Tibial nerve (tissue), 4 donors: ENCODE measurements at regions not wholly inside any gene's neighbourhood (a gene's known extent, or its start where the extent isn't known, plus 50 kb on each side); places are given as distances from the start of the nearest gene placed in this dataset.

ENCODE experiments used
- DNase-seq, 2 donors: peaks; one replicate each; pipeline ENCODE4 v3.0.0-alpha.2; 2019; ENCODE audit warnings: low spot score in 2 of 2
- H3K27ac ChIP-seq, 4 donors: fragments of 200-600 bp; sonication (generic) in 3 of 4; one replicate each; pipeline ENCODE4 v1.5.1; 2017 to 2019; ENCODE audit warnings: mild to moderate bottlenecking in 1 of 4
- H3K27me3 ChIP-seq, 2 donors: fragments of 200-600 bp; sonication (generic) in 1 of 2; one replicate each; pipeline versions ENCODE4 v1.5.1 to v1.6.0; 2017 to 2019
- H3K36me3 ChIP-seq, 3 donors: fragments of 200-600 bp; sonication (generic); one replicate each; pipeline ENCODE4 v1.5.1; 2018 to 2019
- H3K4me1 ChIP-seq, 4 donors: fragments of 200-600 bp; sonication (generic) in 3 of 4; one replicate each; pipeline ENCODE4 v1.5.1; 2017 to 2019
- H3K4me3 ChIP-seq, 4 donors: fragments of 200-600 bp; sonication (generic) in 3 of 4; one replicate each; pipeline ENCODE4 v1.5.1; 2017 to 2019; ENCODE audit warnings: mild to moderate bottlenecking in 1 of 4, moderate library complexity in 1 of 4
- H3K9me3 ChIP-seq, 4 donors: fragments of 200-600 bp; sonication (generic) in 3 of 4; one replicate each; pipeline ENCODE4 v1.5.1; 2017 to 2019
- EP300 ChIP-seq, 2 donors: sonication (generic); formaldehyde crosslinking; IDR thresholded peaks; one replicate each; pipeline ENCODE4 v1.6.1; 2017; ENCODE audit warnings: antibody characterized with exemption in 2 of 2, mild to moderate bottlenecking in 1 of 2
- POLR2A ChIP-seq, 2 donors: fragments of 450-650 bp; IDR thresholded peaks; one replicate each; pipeline ENCODE4 v1.6.1; 2017; ENCODE audit warnings: antibody characterized with exemption in 2 of 2, mild to moderate bottlenecking in 2 of 2, moderate library complexity in 2 of 2
- WGBS, 2 donors: methylation state at CpG; one replicate each; pipeline ENCODE4 v1.1.5; 2018; 5-methylcytosine and 5-hydroxymethylcytosine counted together
- TF ChIP-seq, protein P1 (sequence below), 5 experiments: fragments of 200-600 bp in 3 of 5; fragments of 450-650 bp in 2 of 5; sonication (generic) in 3 of 5; IDR thresholded peaks; one replicate each; pipeline ENCODE4 v1.5.1; 2016 to 2019; ENCODE audit warnings: antibody characterized with exemption in 5 of 5, mild to moderate bottlenecking in 3 of 5, moderate library complexity in 2 of 5

DNA sequence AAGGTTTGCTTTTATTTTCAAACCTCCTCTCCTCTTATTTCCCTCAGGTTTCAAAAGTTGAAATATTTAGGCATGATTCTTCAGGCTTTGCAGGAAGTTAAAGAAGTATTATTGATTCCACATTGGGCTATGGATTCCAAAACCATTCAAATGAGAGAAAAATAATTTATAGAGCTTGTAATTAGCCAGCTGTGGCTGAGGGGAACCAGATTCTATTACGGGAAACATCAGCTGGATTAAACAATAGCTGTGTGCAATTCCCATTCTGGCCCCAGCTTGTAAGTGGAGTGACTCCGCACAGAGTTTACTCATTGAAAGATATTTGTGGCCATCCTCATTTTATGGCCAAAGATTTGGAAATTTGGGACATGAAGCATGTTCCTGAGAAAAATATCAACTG is 77.0 kb upstream of the PHYHIPL start:
- no peak overlapping the region for H3K4me3 ChIP-seq
- peak overlapping the region in 1 of 4 donors; percentile 13 for H3K27ac ChIP-seq
- no peak for TF ChIP-seq EP300 (IDR thresholded peaks at IDR 0.05)
- no peak for TF ChIP-seq POLR2A (IDR thresholded peaks at IDR 0.05)
- TF ChIP-seq, protein P1, sequence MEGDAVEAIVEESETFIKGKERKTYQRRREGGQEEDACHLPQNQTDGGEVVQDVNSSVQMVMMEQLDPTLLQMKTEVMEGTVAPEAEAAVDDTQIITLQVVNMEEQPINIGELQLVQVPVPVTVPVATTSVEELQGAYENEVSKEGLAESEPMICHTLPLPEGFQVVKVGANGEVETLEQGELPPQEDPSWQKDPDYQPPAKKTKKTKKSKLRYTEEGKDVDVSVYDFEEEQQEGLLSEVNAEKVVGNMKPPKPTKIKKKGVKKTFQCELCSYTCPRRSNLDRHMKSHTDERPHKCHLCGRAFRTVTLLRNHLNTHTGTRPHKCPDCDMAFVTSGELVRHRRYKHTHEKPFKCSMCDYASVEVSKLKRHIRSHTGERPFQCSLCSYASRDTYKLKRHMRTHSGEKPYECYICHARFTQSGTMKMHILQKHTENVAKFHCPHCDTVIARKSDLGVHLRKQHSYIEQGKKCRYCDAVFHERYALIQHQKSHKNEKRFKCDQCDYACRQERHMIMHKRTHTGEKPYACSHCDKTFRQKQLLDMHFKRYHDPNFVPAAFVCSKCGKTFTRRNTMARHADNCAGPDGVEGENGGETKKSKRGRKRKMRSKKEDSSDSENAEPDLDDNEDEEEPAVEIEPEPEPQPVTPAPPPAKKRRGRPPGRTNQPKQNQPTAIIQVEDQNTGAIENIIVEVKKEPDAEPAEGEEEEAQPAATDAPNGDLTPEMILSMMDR (IDR thresholded peaks at IDR 0.05): no peak
- H3K9me3 ChIP-seq: no peaks in the 10 kb centered on the region
- peaks cover 0 to 17% (median 3%) of the 10 kb centered on the region in 4 donors for H3K4me1 ChIP-seq
- 51 to 52% methylated on average over 2 of the region's 2 CpGs for WGBS, 2 donors
- no peaks in the 10 kb centered on the region for H3K36me3 ChIP-seq
- no peaks in the 10 kb centered on the region for H3K27me3 ChIP-seq
- DNase-seq: no peak

DNA sequence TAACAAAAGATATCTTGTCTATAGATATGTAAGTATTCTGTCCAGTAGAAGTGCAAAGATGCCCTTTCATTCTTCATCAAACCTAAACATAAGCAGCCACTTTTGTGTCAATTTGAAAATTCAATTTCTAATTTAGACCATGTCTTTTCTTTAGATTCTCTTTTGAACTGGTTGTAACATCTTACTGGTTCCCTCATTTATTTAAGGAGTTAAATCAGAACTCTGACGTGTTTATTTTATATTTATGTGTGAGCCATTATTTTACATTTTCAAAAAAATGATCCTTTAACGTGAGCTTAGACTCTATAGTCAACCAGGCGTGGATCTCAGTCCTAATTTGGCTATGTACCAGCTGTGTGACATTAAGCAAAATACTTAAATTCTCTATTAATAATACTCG is 74.0 kb upstream of the PHYHIPL start:
- 85 to 88% methylated on average over 4 of the region's 4 CpGs for WGBS, 2 donors
- TF ChIP-seq EP300 (IDR thresholded peaks at IDR 0.05) (no peak), POLR2A (IDR thresholded peaks at IDR 0.05) (no peak)
- TF ChIP-seq, protein P1 (IDR thresholded peaks at IDR 0.05): no peak

DNA sequence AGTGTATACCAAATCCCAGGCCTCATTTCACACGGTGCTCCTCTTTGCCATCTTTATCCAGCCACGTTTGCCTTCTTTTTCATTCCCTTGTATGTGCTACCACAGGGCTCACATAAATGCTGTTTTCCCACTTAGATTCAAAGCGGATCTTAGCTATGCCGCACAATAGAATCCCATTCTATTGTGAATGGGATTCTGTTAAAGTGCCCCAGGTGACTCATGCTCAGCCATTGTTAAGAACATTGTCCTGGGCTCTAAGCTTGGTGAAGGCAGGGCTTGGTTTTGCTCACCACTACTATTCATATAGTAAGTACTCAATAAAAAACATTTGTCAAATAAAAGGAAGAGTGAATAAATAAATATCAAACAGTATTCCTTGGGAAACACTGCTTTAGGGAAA is 72.3 kb upstream of the PHYHIPL start:
- H3K9me3 ChIP-seq: no peaks in the 10 kb centered on the region

More for the DNA sequence above, 74.0 kb upstream of the PHYHIPL start:
- DNase-seq: no peak
- Histone ChIP-seq H3K4me1 (peaks cover 0 to 17% (median 3%) of the 10 kb centered on the region in 4 donors), H3K9me3 (no peaks in the 10 kb centered on the region), H3K4me3 (no peak overlapping the region), H3K36me3 (no peaks in the 10 kb centered on the region), H3K27me3 (no peaks in the 10 kb centered on the region), H3K27ac (no peak overlapping the region)

DNA sequence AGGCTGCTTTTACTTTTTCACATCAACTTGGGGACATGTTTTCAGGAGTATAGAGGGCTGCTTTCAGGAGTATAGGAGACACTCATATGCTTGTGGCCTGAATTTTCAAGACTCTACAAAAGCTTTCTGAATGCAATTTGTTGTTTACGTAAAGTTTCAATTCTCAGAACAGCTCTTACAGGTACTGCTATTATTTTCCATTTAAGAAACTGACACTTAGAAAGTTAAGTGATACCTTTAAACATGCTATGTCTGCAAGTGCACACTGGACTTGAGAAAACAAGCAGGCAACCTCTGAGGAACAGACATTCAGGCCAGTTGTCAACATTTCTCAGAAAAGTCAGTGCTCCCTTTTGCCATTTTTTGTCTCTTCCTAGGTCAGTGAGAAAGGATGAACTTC is 70.0 kb upstream of the PHYHIPL start:
- TF ChIP-seq EP300 (IDR thresholded peaks at IDR 0.05): no peak
- TF ChIP-seq, protein P1 (IDR thresholded peaks at IDR 0.05): no peak
- TF ChIP-seq POLR2A (IDR thresholded peaks at IDR 0.05): no peak
- no peak for DNase-seq
- Histone ChIP-seq H3K36me3 (no peaks in the 10 kb centered on the region), H3K4me1 (peaks cover 0 to 2% (median 0%) of the 10 kb centered on the region in 4 donors), H3K27ac (no peak overlapping the region), H3K9me3 (no peaks in the 10 kb centered on the region), H3K27me3 (no peaks in the 10 kb centered on the region), H3K4me3 (no peak overlapping the region)
- 95 to 100% methylated on average over 1 of the region's 1 CpG for WGBS, 2 donors

More for the DNA sequence above, 72.3 kb upstream of the PHYHIPL start:
- TF ChIP-seq EP300 (IDR thresholded peaks at IDR 0.05) (no peak), POLR2A (IDR thresholded peaks at IDR 0.05) (no peak)
- TF ChIP-seq, protein P1 (IDR thresholded peaks at IDR 0.05): no peak
- DNase-seq: no peak
- H3K27ac ChIP-seq: no peak overlapping the region
- H3K27me3 ChIP-seq: no peaks in the 10 kb centered on the region
- peaks cover 0 to 9% (median under 1%) of the 10 kb centered on the region in 4 donors for H3K4me1 ChIP-seq
- no peak overlapping the region for H3K4me3 ChIP-seq
- H3K36me3 ChIP-seq: no peaks in the 10 kb centered on the region
- WGBS, 2 donors: 93 to 96% methylated on average over 4 of the region's 4 CpGs

GRCh38 chr10:59107147-59107546 is 69.3 kb upstream of the PHYHIPL start:
- DNase-seq: no peak
- Histone ChIP-seq H3K27ac (no peak overlapping the region), H3K36me3 (no peaks in the 10 kb centered on the region), H3K27me3 (no peaks in the 10 kb centered on the region), H3K4me3 (no peak overlapping the region), H3K9me3 (no peaks in the 10 kb centered on the region), H3K4me1 (peaks cover 0 to 2% (median 0%) of the 10 kb centered on the region in 4 donors)
- no peak for TF ChIP-seq POLR2A (IDR thresholded peaks at IDR 0.05)
- TF ChIP-seq EP300 (IDR thresholded peaks at IDR 0.05): no peak
- TF ChIP-seq, protein P1 (IDR thresholded peaks at IDR 0.05): no peak
- WGBS, 2 donors: 48 to 49% methylated on average over 1 of the region's 1 CpG
